Inflammatory macrophage treated with lipopolysaccharide for 1 hour (primary cell): ENCODE measurements at regions not wholly inside any gene's neighbourhood (a gene's known extent, or its start where the extent isn't known, plus 50 kb on each side); places are given as distances from the start of the nearest gene placed in this dataset.
"Not testable (repeated sequence)": the region's sequence is repeated elsewhere in the genome, so short reads cannot be mapped to it uniquely, and the experiment has no call there.

Experiments
- DNase-seq, 2 donors: peaks; one replicate each; pipeline ENCODE4 v3.0.0-alpha.2; 2020 to 2022

DNA sequence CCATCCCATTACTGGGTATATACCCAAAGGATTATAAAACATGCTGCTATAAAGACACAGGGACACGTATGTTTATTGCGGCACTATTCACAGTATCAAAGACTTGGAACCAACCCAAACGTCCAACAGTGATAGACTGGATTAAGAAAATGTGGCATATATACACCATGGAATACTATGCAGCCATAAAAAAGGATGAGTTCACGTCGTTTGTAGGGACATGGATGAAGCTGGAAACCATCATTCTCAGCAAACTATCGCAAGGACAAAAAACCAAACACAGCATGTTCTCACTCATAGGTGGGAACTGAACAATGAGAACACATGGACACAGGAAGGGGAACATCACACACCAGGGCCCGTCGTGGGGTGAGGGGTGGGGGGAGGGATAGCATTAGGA lies 106.1 kb downstream of the CHD1L start:
- not testable (repeated sequence) for DNase-seq

DNA sequence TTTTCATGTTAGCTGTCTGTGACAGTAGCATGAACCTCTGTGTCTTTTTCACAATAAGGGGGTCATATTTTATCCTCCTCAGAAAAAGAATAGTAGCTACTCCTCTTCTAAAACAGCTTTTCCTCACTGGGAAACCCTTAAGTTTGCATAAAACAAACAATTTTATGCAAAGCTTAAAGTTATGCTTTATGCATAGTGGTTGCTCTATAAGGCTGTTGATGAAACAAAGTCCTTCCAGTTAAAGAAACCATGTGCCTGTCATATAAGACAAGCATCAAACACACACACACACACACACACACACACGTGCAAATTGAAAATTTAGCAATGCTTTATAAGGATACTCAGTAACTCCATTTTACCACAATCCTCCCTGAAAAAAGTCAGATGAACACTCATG lies 107.0 kb downstream of the CHD1L start:
- DNase-seq, result no peak

DNA sequence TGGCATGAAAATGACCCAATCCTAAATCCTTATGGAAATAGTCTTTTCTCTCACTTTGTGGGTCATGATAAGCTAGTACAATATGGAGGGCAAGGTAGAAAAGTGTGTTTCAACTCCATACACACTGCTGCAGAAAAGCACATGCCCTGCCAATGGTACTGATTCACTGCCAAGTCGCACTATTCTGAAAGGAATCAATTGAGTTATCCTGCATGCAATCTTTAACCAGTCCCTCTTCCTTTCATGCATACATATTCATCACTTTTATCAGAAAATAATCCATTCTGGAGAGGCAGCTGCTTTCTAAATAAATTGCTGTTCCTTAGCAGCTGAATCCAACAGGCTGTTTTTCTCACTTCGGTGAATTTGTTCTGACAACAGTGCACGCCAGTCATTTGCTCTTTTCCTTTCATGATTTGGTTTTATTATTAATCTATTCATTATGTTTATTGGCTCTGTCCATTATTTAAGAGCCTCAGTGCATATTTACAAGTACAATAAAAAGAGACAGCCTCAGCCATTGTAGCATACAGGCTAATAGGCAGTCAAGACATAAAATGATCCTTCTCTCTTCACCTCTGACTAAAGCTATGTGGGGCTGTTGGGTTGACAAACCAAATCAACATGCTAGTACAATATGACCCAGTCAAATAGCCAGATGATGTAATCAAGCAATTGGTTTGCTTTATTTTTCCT lies 108.8 kb downstream of the CHD1L start:
- no peak for DNase-seq

DNA sequence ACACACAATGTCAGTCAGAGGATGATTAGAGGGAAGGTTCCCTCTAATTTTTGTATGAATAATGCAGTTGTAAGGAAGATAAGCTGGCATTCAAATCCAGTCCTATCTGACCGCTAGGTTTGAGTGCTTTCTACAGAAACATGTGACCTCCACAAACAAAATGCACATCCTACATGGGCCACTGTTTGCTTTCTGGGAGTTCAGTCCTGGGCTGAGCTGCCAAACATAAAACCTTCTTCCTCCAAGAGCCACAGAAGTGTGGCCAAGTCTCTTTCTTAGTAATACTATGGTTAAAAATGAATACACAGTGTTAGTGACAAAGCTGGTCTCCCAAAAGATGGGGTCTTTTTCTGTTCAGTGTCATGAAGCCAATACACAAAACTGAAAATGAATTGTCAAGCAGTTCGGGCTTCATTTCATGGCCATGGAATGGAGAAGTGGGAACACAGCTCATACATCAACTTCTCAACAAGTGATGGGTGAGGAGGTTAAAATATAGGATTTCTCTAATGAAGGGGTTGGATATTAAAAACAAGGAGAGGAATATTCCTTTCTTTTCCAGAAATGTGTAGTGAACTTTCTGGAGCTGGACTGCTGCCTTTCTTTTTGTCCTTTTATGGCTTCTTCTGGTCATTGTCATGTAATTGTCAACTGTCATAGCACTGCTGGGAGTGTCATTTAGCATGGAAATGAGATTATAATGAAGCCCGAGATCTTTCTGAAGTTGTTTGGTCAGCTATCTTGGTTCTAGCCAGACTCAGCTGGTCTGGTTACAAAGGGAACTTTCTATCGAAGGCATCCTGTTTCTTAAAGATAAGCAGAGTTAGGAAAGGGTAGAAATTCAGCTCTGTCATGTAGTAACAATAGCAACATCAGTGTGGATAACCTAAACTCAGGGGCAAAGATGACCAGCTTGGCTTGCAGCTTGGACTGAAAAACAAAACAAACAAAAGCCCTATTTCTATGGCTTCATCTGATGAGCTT lies 135.1 kb downstream of the CHD1L start:
- no peak for DNase-seq

DNA sequence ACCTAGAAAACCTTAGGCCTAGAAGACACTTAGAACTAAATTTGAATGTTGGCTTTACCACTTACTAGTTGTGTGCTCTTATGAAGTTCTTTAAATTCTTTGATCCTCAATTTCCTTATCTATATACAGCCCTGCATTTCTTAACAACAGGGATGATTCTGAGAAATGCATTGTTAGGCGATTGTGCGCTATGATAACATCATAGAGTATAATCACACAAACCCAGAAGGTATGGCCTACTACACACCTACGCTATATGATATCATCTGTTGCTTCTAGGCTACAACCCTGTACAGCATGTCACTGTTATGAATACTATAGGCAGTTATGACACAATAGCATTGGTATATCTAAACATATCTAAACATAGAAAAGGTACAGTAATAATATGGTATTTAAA lies 137.4 kb downstream of the CHD1L start:
- DNase-seq, result no peak

DNA sequence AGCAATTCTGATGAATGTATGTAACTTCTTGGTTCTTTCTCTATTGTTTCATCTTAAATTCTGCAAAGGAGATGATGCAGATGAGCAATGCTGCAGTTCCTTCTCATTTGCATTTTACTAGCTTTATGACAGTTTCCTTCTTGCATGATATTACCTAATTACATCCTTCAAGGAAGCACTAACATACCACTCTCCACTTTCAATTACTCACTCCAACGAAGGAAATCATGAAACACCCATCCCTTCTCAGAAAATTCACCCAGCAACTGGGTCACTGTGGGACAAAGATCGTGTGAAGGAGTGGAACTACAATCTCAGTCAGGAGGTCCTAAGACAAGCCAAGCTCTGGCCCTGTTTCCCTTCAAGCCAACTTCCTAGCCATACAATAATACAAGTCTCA lies 142.3 kb downstream of the CHD1L start:
- peak; percentile 13 to 24 for DNase-seq

DNA sequence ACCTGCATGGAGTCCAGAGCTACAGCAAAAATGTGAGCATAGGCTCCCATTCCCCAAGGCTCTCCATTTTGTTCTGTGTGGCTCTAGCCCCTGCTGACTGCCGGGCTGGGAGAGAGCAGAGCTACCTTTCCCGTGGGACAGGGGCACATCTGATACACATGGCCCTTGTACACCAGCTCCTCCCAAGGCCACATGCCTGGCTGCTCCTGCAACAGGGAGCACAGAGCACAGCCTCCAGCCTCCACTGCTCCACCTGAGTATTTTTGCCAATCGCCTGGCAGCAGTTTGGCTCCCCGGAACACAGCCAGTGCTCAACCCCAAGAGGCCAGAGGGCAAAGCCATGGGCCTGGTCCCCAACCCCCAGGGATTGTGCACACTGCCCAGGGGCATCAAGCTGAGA lies 146.5 kb downstream of the CHD1L start:
- DNase-seq, result no peak

DNA sequence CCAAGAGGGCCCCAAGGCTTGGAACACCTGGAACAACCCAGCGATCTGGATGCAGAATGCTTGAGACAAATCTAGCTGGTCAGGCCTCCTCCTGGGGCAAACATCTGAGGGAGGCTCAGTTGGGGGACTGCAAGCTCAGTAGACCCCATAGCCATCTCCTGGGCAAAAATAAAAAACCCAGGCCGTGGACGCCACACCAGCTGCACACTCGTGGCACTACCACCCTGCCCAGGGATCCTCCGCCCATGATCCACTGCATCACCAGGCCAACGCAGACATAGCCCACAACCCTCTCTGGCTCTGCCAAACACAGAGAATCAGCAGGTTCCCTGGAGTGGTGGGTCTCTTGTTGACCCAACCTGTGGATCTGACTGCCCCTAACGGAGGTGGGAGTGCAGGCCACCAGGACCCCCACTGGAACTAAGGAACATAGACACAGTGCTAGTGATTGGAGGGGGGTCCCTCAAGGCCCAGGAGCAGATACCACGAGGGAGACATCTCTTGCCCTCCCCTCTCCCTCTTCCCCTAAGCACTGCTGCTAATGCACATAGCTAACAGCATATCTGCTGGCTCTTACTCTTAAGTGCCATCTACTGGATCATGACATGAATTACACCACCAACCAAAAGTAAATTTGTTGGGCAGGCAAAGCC lies 147.2 kb downstream of the CHD1L start:
- DNase-seq, result peak; percentile 23 to 56

DNA sequence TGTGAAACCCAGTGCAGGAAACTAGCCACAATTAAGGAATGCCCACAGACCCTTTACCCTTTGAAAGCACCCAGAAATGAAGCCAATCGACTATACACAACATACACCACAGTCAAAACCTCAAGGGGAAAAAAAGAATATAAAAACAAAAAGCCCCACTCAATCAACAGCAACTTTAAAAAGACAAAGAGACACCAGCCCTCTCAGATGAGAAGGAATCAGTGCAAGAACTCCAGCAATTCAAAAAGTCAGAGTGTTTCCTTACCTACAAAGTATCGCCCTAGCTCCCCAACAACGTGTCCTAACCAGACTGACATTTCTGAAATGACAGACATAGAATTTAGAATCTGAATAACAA lies 147.7 kb downstream of the CHD1L start:
- DNase-seq, result no peak

DNA sequence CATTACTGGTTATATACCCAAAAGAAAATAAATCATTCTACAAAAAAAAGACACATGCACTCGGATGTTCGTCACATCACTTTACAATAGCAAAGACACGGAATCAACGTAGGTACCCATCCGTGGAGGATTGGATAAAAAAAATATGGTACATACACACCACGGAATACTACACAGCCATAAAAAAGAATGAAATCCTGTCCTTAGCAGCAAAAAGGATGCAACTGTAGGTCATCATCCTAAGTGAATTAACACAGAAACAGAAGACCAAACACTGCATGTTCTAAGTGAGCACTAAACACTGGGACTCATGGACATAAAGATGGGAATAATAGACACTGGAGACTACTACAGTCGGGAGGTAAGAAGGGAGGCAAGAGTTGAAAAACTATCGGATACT lies 148.6 kb downstream of the CHD1L start:
- DNase-seq, result no peak

DNA sequence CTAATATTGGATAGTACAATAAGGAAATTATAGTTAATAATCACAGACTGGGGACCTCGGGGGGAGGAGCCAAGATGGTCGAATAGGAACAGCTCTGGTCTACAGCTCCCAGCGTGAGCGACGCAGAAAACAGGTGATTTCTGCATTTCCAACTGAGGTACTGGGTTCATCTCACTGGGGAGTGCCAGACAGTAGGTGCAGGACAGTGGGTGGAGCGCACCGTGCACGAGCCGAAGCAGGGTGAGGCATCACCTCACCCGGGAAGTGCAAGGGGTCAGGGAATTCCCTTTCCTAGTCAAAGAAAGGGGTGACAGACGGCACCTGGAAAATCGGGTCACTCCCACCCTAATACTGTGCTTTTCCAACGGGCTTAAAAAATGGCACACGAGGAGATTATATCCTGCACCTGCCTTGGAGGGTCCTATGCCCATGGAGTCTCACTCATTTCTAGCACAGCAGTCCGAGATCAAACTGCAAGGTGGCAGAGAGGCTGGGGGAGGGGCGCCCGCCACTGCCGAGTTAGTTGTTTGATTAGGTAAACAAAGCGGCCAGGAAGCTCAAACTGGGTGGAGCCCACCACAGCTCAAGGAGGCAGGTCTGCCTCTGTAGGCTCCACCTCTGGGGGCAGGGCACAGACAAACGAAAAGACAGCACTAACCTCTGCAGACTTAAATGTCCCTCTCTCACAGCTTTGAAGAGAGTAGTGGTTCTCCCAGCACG lies 138.8 kb upstream of the BCL9 start:
- DNase-seq, result not testable (repeated sequence)

DNA sequence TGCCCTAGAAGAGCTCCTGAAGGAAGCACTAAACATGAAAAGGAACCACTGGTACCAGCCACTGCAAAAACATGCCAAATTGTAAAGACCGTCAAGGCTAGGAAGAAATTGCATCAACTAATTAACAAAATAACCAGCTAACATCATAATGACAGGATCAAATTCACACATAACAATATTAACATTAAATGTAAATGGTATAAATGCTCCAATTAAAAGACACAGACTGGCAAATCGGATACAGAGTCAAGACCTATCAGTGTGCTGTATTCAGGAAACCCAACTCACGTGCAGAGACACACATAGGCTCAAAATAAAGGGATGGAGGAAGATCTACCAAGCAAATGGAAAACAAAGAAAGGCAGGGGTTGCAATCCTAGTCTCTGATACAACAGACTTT lies 137.0 kb upstream of the BCL9 start:
- DNase-seq, result not testable (repeated sequence)

DNA sequence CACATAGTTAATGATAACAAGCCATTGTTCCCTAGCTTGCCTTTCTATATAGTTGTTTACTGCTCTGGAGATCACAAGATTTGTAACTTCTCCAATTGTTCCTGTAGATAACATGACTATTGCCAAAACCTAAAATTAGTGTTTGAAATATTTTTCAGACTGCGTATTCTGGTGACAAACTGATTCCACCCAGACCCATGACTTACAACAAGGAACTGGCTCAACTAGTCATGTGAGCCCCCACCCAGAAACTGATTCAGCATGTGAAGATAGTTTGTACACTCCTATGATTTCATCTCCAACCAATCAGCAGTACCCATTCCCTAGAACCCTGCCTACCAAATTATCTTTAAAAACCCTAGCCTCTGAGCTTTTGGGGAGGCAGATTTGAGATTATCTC lies 131.4 kb upstream of the BCL9 start:
- peak; percentile 10 to 59 for DNase-seq

DNA sequence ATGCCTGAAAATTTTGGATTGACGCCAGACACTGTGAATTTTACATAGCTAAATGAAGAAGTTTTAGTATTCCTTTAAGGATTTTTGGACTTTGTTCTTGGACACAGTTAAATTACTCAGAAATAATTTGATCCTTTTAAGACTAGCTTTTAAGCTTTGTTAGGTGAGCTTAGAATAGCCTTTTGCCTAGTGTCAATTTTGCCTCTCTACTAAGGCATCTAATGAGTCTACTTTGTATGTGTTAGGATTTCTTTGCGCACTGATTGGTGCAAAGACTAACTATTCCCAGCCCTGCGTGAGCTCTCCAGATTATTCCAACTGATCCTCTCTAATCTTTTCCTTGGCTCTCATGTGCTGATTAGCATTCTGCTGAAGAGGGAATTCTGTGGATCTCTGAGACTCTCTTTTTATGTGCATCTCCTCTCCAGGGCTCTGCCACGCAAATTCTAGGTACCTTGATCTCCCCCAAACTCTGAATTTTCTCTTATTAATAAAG lies 128.1 kb upstream of the BCL9 start:
- DNase-seq, result no peak

DNA sequence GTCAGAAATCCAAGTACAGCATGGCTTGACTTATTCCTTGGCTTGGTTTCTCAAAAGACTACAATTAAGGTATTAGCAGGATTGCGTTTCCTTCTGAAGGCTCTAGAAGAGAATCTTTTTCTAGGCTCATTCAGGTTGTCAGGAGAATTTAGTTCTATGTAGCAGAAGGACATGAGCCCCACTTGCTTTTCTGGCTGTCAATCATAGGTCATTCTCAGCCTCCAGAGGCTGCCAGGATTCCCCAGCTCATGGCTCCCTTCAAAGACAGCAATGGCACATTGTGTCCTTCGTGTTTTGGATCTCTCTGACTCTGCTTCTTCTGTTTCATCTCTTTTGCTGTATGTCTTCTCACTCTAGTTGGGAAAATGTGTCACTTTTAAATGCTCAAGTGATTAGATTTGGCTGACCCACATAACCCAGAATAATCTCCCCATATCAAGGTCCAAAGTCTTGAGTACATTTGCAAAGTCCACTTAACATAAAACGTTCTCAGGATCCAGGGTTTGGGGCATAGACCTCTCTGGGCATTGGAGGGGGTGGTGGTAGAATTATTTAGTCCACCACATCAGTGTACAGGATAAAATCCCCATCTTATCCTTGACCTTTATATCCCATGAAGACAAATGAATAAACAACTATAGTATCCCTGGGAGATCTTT lies 126.7 kb upstream of the BCL9 start:
- no peak for DNase-seq

DNA sequence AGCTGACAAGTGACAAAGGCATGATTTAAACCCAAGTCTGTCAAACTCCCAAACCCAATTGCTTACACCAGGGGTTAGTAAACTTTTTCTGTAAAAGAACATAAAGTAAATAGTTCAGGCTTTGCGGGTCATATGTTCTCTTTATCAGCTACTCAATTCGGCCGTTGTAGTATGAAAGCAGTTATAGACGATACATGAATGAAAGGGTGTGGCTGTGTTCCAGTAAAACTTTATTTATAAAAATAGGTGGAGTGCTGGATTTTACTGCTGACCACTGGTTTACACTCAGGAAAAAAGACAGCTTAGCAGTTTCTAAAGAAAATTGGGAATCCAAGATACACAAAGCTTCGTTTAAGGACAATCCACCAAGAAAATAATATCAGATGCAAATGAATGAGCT lies 124.3 kb upstream of the BCL9 start:
- no peak for DNase-seq

DNA sequence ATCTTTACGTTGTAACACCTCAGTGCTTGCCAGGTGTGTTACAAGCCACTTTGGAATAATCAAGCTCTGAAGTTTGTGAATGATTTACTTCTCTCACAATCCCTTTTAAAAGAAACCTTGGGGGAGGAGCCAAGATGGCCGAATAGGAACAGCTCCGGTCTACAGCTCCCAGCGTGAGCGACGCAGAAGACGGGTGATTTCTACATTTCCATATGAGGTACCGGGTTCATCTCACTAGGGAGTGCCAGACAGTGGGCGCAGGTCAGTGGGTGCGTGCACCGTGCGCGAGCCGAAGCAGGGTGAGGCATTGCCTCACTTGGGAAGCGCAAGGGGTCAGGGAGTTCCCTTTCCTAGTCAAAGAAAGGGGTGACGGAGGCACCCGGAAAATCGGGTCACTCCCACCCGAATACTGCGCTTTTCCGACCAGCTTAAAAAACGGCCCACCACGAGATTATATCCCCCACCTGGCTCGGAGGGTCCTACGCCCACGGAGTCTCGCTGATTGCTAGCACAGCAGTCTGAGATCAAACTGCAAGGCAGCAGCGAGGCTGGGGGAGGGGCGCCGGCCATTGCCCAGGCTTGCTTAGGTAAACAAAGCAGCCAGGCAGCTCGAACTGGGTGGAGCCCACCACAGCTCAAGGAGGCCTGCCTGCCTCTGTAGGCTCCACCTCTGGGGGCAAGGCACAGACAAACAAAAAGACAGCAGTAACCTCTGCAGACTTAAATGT lies 118.0 kb upstream of the BCL9 start:
- not testable (repeated sequence) for DNase-seq

DNA sequence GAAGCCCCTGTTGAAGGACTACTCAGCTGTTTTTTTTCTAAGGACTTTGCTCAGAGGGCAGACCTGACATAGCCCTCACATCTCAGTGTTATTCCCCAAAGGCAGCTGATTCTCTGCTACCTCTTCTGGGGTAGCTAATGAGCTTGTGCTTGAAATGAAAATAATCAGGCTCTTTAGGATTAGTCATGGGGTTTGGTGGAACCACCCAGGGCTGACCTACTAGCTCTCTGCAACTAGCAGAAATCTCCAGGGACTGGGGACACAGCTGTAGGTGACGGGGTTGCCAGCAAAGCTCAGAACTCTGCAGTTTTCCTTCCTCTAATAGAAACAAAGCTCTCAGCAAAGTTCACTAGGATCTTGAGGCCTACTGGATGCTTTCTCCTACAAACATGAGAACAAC lies 106.4 kb upstream of the BCL9 start:
- no peak for DNase-seq

DNA sequence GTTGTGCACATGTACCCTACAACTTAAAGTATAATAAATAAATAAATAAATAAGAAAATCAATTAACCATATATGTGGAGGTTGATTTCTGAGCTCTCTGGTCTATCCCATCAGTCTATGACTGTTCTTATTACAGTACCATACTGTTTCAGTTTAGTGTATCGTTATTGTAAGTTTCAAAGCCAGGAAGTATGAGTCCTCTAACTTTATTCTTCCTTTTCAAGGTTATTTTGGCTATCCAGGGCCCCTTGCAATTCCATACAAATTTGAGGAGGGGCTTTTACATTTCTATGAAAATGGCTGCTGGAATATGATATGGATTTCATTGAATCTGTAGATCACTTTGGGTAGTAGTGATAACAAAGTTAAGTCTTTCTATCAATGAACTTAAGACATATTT lies 96.9 kb upstream of the BCL9 start:
- DNase-seq, result no peak

DNA sequence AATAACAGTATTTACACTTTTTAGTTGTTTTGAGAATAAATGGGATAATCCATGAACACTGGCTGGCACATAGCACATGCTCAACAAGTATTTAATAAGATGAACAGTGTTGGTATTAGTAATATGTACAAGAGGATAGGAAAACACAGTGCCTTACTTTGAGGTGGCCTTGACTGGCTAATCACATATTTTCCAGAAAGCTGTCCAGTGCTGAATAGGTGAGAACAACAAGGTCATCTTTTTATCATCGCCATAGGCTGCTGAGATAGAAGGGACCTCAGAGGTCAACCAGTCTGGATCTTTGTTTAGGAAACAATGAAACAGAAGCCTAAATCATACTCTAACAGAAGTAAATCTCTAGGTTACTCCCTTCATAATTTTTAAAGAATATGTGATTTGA lies 89.7 kb upstream of the BCL9 start:
- DNase-seq, result no peak

DNA sequence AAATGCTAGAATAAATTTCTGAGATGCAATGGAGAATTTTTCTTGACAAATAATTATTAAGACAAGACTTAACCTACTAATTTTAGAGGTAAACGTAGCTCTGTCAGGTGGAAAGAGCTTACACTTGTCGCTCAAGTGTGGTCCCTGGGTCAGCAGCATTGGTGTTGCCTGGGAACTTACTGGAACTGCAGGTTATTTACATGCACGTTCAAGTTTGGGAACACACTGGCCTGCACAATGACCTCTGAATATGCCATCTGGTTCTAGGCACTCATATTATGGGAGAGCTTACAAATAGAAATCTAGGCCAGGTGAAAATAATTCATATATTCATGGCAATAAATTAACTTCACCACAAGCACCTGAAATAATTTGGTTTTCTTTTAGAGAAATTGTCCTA lies 88.5 kb upstream of the BCL9 start:
- no peak for DNase-seq

DNA sequence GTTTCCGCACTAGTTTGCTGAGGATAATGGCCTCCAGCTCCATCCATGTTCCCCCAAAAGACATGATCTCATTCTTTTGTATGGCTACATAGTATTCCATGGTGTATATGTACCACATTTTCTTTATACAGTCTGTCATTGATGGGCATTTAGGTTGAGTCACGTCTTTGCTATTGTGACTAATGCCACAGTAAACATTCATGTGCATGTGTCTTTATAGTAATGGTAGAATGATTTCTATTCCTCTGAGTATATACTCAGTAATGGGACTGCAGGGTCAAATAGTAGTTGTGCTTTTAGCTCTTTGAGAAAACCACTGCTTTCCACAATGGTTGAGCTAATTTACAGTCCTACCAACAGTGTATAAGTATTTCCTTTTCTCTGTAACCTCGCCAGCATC lies 78.3 kb upstream of the BCL9 start:
- DNase-seq, result no peak
